SK-N-SH treated with all-trans-retinoic acid at 6 μM for 48 hours (cell line): ENCODE measurements at regions not wholly inside any gene's neighbourhood (a gene's known extent, or its start where the extent isn't known, plus 50 kb on each side); places are given as distances from the start of the nearest gene placed in this dataset.

Experiments used
- ARNTL ChIP-seq: fragments of 450-650 bp; formaldehyde crosslinking; IDR thresholded peaks from 2 replicates; pipeline ENCODE4 v1.5.0; 2020; ENCODE audit warnings: low read depth, mild to moderate bottlenecking, moderate library complexity, borderline replicate concordance
- ESRRG ChIP-seq: fragments of 250-450 bp; sonication (Bioruptor Pico); IDR thresholded peaks from 2 replicates; pipeline ENCODE4 v1.6.1; 2021; ENCODE audit warnings: mild to moderate bottlenecking
- PPARA ChIP-seq: fragments of 250-450 bp; sonication (Bioruptor Pico); IDR thresholded peaks from 2 replicates; pipeline ENCODE4 v1.5.0; 2020; ENCODE audit warnings: mild to moderate bottlenecking, borderline replicate concordance
- ZFP30 ChIP-seq: fragments of 450-650 bp; formaldehyde crosslinking; IDR thresholded peaks from 2 replicates; pipeline ENCODE4 v1.5.0; 2022; ENCODE audit warnings: mild to moderate bottlenecking, moderate library complexity
- ZNF565 ChIP-seq: fragments of 450-650 bp; formaldehyde crosslinking; conservative IDR thresholded peaks from 2 replicates; pipeline ENCODE4 v1.5.0; 2020; ENCODE audit warnings: low read depth, mild to moderate bottlenecking, moderate library complexity
- ZNF8 ChIP-seq: fragments of 450-650 bp; formaldehyde crosslinking; IDR thresholded peaks from 2 replicates; pipeline ENCODE4 v1.5.0; 2020; ENCODE audit warnings: mild to moderate bottlenecking, moderate library complexity
- TF ChIP-seq, protein P1 (sequence below): fragments of 250-450 bp; sonication (Bioruptor Pico); IDR thresholded peaks from 2 replicates; pipeline ENCODE4 v1.8.0; 2020; ENCODE audit warnings: mild to moderate bottlenecking, moderate library complexity, borderline replicate concordance
- TF ChIP-seq, protein P2 (sequence below): fragments of 250-450 bp; sonication (Bioruptor Pico); IDR thresholded peaks from 2 replicates; pipeline ENCODE4 v1.5.1; 2020; ENCODE audit warnings: low read depth, mild to moderate bottlenecking, moderate library complexity

- TF ChIP-seq, protein P1, sequence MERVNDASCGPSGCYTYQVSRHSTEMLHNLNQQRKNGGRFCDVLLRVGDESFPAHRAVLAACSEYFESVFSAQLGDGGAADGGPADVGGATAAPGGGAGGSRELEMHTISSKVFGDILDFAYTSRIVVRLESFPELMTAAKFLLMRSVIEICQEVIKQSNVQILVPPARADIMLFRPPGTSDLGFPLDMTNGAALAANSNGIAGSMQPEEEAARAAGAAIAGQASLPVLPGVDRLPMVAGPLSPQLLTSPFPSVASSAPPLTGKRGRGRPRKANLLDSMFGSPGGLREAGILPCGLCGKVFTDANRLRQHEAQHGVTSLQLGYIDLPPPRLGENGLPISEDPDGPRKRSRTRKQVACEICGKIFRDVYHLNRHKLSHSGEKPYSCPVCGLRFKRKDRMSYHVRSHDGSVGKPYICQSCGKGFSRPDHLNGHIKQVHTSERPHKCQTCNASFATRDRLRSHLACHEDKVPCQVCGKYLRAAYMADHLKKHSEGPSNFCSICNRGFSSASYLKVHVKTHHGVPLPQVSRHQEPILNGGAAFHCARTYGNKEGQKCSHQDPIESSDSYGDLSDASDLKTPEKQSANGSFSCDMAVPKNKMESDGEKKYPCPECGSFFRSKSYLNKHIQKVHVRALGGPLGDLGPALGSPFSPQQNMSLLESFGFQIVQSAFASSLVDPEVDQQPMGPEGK (CRISPR knock-in tag): no peak
- TF ChIP-seq ARNTL (CRISPR knock-in tag) (no peak), ZNF565 (CRISPR knock-in tag) (no peak), PPARA (no peak), ESRRG (CRISPR knock-in tag) (no peak), ZFP30 (no peak), ZNF8 (CRISPR knock-in tag) (no peak)
- TF ChIP-seq, protein P2, sequence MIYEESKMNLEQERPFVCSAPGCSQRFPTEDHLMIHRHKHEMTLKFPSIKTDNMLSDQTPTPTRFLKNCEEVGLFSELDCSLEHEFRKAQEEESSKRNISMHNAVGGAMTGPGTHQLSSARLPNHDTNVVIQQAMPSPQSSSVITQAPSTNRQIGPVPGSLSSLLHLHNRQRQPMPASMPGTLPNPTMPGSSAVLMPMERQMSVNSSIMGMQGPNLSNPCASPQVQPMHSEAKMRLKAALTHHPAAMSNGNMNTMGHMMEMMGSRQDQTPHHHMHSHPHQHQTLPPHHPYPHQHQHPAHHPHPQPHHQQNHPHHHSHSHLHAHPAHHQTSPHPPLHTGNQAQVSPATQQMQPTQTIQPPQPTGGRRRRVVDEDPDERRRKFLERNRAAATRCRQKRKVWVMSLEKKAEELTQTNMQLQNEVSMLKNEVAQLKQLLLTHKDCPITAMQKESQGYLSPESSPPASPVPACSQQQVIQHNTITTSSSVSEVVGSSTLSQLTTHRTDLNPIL (CRISPR knock-in tag): no peak
Measured at GRCh38 chr14:98203421-98203820, 1068.6 kb downstream of the BCL11B start.
